Choroid plexus epithelial cell (primary cell): ENCODE measurements at regions not wholly inside any gene's neighbourhood (a gene's known extent, or its start where the extent isn't known, plus 50 kb on each side); places are given as distances from the start of the nearest gene placed in this dataset.

Experiments
- DNase-seq: peaks from one replicate; pipeline ENCODE4 v3.0.0-alpha.2; 2010; ENCODE audit warnings: low read depth
- H3K4me3 ChIP-seq: 2 replicates; pipeline ENCODE4 v1.5.1; 2011; ENCODE audit warnings: low read depth, mild to moderate bottlenecking, control low read depth, low read length, moderate library complexity
- TF ChIP-seq, protein P1 (sequence below): conservative IDR thresholded peaks from 2 replicates; pipeline ENCODE4 v1.5.1; 2011; ENCODE audit warnings: low read depth, mild to moderate bottlenecking, control low read depth, inconsistent platforms, low read length, moderate library complexity

DNA sequence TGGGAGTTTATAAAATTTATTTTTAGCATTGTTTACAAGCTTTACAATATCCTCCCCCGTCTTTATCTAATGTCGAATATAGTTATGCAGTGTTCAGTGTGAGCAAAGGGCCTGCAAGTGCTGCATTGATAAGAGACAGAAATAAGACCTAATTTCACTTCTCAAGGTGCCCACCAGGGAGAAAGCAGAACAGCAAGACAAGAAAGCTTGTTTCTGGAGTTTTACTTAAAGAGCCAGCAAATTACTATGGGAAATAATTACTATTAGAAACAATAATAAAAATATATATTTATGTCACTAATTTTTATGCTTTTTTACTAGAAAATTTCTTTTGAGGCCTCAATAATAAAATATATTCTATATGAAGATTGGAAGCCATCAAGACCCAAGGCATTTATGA lies 2677.7 kb downstream of the ARAP2 start:
- DNase-seq: no peak
- TF ChIP-seq, protein P1, sequence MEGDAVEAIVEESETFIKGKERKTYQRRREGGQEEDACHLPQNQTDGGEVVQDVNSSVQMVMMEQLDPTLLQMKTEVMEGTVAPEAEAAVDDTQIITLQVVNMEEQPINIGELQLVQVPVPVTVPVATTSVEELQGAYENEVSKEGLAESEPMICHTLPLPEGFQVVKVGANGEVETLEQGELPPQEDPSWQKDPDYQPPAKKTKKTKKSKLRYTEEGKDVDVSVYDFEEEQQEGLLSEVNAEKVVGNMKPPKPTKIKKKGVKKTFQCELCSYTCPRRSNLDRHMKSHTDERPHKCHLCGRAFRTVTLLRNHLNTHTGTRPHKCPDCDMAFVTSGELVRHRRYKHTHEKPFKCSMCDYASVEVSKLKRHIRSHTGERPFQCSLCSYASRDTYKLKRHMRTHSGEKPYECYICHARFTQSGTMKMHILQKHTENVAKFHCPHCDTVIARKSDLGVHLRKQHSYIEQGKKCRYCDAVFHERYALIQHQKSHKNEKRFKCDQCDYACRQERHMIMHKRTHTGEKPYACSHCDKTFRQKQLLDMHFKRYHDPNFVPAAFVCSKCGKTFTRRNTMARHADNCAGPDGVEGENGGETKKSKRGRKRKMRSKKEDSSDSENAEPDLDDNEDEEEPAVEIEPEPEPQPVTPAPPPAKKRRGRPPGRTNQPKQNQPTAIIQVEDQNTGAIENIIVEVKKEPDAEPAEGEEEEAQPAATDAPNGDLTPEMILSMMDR: no peak
- H3K4me3 ChIP-seq: no peak overlapping the region

DNA sequence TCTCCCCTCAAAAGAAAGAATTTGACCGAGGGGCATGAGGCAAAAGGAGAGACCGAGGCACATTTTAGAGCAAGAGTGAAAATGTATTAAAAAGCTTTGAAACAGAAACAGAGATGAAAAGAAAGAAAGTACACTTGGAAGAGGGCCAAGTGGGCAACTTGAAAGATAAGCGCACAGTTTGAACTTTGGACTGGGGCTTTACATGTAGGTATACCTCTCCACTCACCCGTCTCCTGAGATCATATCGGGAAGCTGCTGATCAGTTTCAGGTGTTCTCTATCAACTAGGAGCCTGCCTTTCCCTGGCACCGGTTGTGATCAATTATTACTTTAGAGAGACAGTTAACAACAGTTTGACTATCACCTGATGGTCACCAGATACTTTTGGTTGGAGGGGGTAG lies 2666.5 kb downstream of the ARAP2 start:
- DNase-seq: no peak
- TF ChIP-seq, protein P1: no peak
- no peak overlapping the region for H3K4me3 ChIP-seq

DNA sequence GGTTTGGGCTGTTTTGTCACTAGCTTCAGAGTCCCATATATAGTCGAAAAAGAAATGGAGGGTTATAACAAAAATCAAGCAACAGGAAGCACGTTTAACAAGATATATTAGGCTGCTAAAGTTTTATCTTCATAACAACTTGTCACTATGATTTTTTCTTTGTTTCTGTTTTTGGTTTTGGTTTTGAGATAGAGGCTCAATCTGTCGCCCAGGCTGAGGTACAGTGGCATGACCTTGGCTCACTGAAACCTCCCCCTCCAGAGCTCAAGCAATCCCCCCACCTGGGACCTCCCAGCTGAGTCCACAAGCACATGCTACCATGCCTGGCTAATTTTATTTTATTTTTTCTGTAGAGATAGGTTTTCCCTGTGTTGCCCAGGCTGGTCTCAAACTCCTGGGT lies 2664.4 kb downstream of the ARAP2 start:
- DNase-seq: no peak
- TF ChIP-seq, protein P1: no peak
- H3K4me3 ChIP-seq: no peak overlapping the region

DNA sequence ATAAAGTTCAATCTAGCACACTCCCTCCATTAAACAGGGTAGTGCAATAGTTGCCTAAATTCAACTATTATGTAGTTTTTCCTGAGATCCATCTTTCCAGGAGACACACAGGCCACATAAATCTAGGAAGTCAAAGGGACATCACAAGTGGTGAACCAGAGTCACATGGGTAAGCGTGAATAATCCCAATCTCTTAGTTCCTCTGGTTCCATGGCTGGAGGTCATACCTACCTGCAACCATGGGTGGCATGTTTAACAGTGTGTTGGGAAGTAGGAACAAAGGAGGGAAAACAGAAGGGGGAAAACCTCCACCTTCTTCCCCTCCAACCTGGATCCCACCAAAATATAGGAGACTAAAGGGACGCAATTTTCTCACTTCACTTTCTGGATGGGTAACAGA lies 2651.6 kb downstream of the ARAP2 start:
- TF ChIP-seq, protein P1: no peak
- H3K4me3 ChIP-seq: no peak overlapping the region
- DNase-seq: peak; percentile 5

DNA sequence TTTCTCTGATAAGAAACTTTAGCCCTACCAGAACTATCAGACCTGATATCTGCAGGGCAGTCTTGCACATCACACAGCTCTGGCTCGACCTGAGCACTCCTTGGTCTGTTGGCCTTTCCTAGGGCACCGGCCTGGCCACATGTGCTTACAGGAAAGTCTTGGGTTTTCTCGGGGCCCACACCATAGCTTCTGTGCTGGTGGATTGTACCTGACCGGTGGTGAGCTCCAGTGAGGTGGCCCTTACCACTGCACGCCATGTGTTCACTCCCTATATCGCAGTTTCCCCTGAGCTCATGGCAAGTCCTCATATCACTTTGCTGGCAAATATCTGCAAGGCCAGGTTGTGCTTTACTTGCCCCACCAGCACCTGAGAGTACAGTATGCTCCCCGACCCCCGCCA lies 2637.4 kb downstream of the ARAP2 start:
- no peak for DNase-seq
- no peak overlapping the region for H3K4me3 ChIP-seq
- TF ChIP-seq, protein P1: no peak

DNA sequence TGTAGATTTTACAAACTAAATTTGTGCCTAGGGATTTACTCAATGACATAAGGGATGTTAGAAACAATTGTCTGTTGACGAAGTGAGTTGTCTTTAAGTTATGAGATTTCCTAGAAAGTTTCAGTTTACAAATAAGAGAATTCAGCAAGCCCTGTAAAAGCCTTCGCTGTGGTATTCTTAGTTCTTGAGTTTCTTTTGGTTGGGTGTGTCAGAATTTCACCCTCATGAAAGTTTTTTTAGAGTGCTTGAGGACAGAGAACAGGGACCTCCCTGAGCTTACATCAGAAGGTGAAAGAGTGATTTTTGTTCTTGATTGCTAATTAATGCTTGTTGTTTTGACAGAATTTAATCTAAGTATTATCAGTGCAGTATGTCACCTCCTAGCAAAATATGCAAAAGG lies 2628.2 kb downstream of the ARAP2 start:
- no peak for DNase-seq
- TF ChIP-seq, protein P1: no peak
- H3K4me3 ChIP-seq: no peak overlapping the region

DNA sequence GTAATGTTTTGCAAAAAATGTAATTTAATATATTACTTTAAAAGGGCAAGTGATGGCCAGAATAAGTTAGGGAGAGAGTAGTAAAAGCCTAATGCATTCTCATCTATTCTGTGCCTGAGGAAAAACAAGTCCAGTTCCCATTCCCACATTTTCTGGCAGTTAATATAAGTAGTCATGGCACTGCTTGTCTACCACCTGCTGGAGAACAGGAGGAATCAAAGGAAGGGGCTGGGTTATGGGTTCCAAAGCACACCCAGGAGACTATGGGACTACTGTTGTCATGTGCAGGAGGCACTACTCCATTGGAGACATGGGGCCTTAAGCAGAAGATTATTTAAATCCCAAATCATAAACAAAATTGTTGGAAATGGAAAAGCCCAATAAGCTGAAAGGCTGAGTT lies 2618.6 kb downstream of the ARAP2 start:
- peak; percentile 5 for DNase-seq
- TF ChIP-seq, protein P1: peak; percentile 20
- no peak overlapping the region for H3K4me3 ChIP-seq
